ENCODE measurements at regions not wholly inside any gene's neighbourhood (a gene's known extent, or its start where the extent isn't known, plus 50 kb on each side); places are given as distances from the start of the nearest gene placed in this dataset.
A peak's percentile ranks its signal among the peaks of the same experiment; 100 is the strongest.
"Not testable (repeated sequence)": the region's sequence is repeated elsewhere in the genome, so short reads cannot be mapped to it uniquely, and the experiment has no call there.

- no peak for DNase-seq (ENCODE audit: low read depth in 2 of 2, low spot score in 1 of 2)
Observed at GRCh38 chr6:168915855-168916254, 337.8 kb downstream of the THBS2 start.

- DNase-seq (ENCODE audit: low read depth in 2 of 2, low spot score in 1 of 2), result no peak
Observed at GRCh38 chr6:168915242-168915641, 338.4 kb downstream of the THBS2 start.

GRCh38 chr6:168913866-168914469 is 339.7 kb downstream of the THBS2 start:
- no peak for DNase-seq (ENCODE audit: low read depth in 2 of 2, low spot score in 1 of 2)

GRCh38 chr6:168913231-168913865 is 340.3 kb downstream of the THBS2 start:
- not testable (repeated sequence) for DNase-seq (ENCODE audit: low read depth in 2 of 2, low spot score in 1 of 2)

- no peak for DNase-seq (ENCODE audit: low read depth in 2 of 2, low spot score in 1 of 2)
Observed at GRCh38 chr6:168909288-168909687, 344.4 kb downstream of the THBS2 start.

- DNase-seq (ENCODE audit: low read depth in 2 of 2, low spot score in 1 of 2), result no peak
Observed at GRCh38 chr6:168908887-168909286, 344.8 kb downstream of the THBS2 start.

GRCh38 chr6:168908166-168908565 is 345.5 kb downstream of the THBS2 start:
- no peak for DNase-seq (ENCODE audit: low read depth in 2 of 2, low spot score in 1 of 2)

- DNase-seq (ENCODE audit: low read depth in 2 of 2, low spot score in 1 of 2), result no peak
Observed at GRCh38 chr6:168906391-168906790, 347.3 kb downstream of the THBS2 start.

- no peak for DNase-seq (ENCODE audit: low read depth in 2 of 2, low spot score in 1 of 2)
Observed at GRCh38 chr6:168905451-168906090, 348.1 kb downstream of the THBS2 start.

- no peak for DNase-seq (ENCODE audit: low read depth in 2 of 2, low spot score in 1 of 2)
Observed at GRCh38 chr6:168903613-168904345, 349.9 kb downstream of the THBS2 start.

- no peak for DNase-seq (ENCODE audit: low read depth in 2 of 2, low spot score in 1 of 2)
Observed at GRCh38 chr6:168902075-168902474, 351.6 kb downstream of the THBS2 start.

GRCh38 chr6:168901076-168901475 is 352.6 kb downstream of the THBS2 start:
- DNase-seq (ENCODE audit: low read depth in 2 of 2, low spot score in 1 of 2), result no peak

GRCh38 chr6:168896321-168896720 is 357.3 kb downstream of the THBS2 start:
- DNase-seq (ENCODE audit: low read depth in 2 of 2, low spot score in 1 of 2), result no peak

GRCh38 chr6:168895102-168895812 is 358.4 kb downstream of the THBS2 start:
- peak; percentile 54 to 63 for DNase-seq (ENCODE audit: low read depth in 2 of 2, low spot score in 1 of 2)

GRCh38 chr6:168892031-168892430 is 361.6 kb downstream of the THBS2 start:
- DNase-seq (ENCODE audit: low read depth in 2 of 2, low spot score in 1 of 2), result no peak

- no peak for DNase-seq (ENCODE audit: low read depth in 2 of 2, low spot score in 1 of 2)
Observed at GRCh38 chr6:168890981-168891365, 362.7 kb downstream of the THBS2 start.

- DNase-seq (ENCODE audit: low read depth in 2 of 2, low spot score in 1 of 2), result no peak
Observed at GRCh38 chr6:168890306-168890980, 363.2 kb downstream of the THBS2 start.

- no peak for DNase-seq (ENCODE audit: low read depth in 2 of 2, low spot score in 1 of 2)
Observed at GRCh38 chr6:168888786-168889345, 364.8 kb downstream of the THBS2 start.

GRCh38 chr6:168888102-168888501 is 365.5 kb downstream of the THBS2 start:
- DNase-seq (ENCODE audit: low read depth in 2 of 2, low spot score in 1 of 2), result no peak

- DNase-seq (ENCODE audit: low read depth in 2 of 2, low spot score in 1 of 2), result no peak
Observed at GRCh38 chr6:168887621-168888020, 366.0 kb downstream of the THBS2 start.

Data from stimulated activated CD8-positive, alpha-beta memory T cell treated with anti-CD3 and anti-CD28 coated beads, Interleukin-4, amount 100 ng/mL, for 1 hour (primary cell).